ENCODE measurements at regions not wholly inside any gene's neighbourhood (a gene's known extent, or its start where the extent isn't known, plus 50 kb on each side); places are given as distances from the start of the nearest gene placed in this dataset.

DNA sequence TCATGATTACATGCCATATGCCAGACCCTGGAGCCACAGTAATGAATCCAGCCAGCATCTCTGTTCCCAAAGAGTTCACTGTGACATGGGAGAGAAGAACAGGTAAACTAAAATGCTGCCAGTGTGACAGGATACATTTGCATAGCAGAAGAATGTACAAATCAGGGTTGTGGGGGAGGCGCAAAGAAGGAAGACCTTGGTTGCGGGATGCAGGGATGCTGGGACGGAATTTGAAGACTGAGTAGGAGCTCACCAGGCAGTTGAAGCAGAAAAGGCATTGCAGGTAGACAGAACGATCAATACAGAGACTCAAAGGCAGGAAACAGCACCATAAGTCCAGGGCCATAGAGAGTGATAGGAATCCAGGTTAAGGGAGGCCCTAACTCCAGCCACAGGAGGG lies 180.3 kb upstream of the ZC3H12A start:
- Histone ChIP-seq H3K4me3 (ENCODE audit: low read depth in 1 of 2, low read length in 2 of 2) (no peak overlapping the region), H3K9me3 (ENCODE audit: control insufficient read depth in 2 of 2, insufficient read depth in 1 of 2, low read depth in 1 of 2, low read length in 1 of 2) (no peaks in the 10 kb centered on the region), H3K36me3 (ENCODE audit: control insufficient read depth in 2 of 2, insufficient read depth in 2 of 2, low read length in 1 of 2) (no peaks in the 10 kb centered on the region), H3K4me1 (ENCODE audit: control insufficient read depth in 2 of 2, insufficient read depth in 2 of 2, low read length in 1 of 2) (no peaks in the 10 kb centered on the region), H3K27ac (ENCODE audit: low read depth in 2 of 2, low read length in 1 of 2) (no peak overlapping the region), H3K27me3 (ENCODE audit: control insufficient read depth in 1 of 2, insufficient read depth in 2 of 2, low read length in 2 of 2) (no peaks in the 10 kb centered on the region)
- 61 to 76% methylated on average over 4 of the region's 4 CpGs for whole genome bisulfite sequencing, 2 donors

DNA sequence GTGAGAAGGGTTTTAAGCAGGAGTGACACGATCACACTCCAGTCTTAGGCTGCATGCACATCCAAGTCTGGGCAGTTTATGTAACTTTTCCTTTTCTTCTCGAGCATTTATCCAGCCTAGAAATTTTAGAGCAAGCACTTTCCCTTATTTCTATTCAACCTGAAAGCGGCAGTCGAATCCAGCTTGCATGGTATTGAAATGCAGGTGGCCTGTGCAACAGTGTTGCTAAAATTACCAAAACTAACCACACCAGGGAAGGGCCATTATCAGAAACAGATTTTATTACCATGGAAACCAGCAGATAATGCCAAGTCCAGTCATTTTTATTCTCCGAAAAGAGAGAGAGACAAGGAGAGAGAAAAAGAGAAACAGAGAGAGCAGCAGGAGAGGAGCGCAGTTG lies 179.9 kb upstream of the ZC3H12A start:
- Histone ChIP-seq H3K9me3 (ENCODE audit: control insufficient read depth in 2 of 2, insufficient read depth in 1 of 2, low read depth in 1 of 2, low read length in 1 of 2) (no peaks in the 10 kb centered on the region), H3K4me1 (ENCODE audit: control insufficient read depth in 2 of 2, insufficient read depth in 2 of 2, low read length in 1 of 2) (no peaks in the 10 kb centered on the region), H3K27me3 (ENCODE audit: control insufficient read depth in 1 of 2, insufficient read depth in 2 of 2, low read length in 2 of 2) (no peaks in the 10 kb centered on the region), H3K4me3 (ENCODE audit: low read depth in 1 of 2, low read length in 2 of 2) (no peak overlapping the region), H3K36me3 (ENCODE audit: control insufficient read depth in 2 of 2, insufficient read depth in 2 of 2, low read length in 1 of 2) (no peaks in the 10 kb centered on the region), H3K27ac (ENCODE audit: low read depth in 2 of 2, low read length in 1 of 2) (no peak overlapping the region)
- 63 to 68% methylated on average over 6 of the region's 6 CpGs for WGBS, 2 donors

DNA sequence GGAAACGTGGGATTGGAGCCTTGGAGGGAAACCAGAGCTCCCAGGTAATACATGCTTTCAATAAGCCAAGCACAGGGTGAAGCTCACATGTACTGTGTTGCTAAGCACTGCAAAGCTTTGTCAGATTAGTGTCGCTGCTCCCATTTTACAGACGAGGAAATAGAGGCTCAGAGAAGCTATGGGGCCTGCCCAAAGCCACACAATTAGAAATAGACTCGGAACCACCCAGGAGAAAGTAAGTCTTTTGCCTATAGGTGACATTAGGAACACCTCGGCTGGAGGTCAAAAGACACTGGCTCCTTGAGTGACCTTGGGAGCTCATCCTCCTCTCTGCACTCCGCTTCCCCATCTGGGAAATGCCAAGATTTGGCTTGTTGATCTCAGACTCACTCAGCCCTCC lies 175.6 kb upstream of the ZC3H12A start:
- WGBS, 2 donors, result 50 to 60% methylated on average over 6 of the region's 6 CpGs
- Histone ChIP-seq H3K9me3 (ENCODE audit: control insufficient read depth in 2 of 2, insufficient read depth in 1 of 2, low read depth in 1 of 2, low read length in 1 of 2) (no peaks in the 10 kb centered on the region), H3K27ac (ENCODE audit: low read depth in 2 of 2, low read length in 1 of 2) (no peak overlapping the region), H3K4me3 (ENCODE audit: low read depth in 1 of 2, low read length in 2 of 2) (no peak overlapping the region), H3K4me1 (ENCODE audit: control insufficient read depth in 2 of 2, insufficient read depth in 2 of 2, low read length in 1 of 2) (no peaks in the 10 kb centered on the region), H3K27me3 (ENCODE audit: control insufficient read depth in 1 of 2, insufficient read depth in 2 of 2, low read length in 2 of 2) (no peaks in the 10 kb centered on the region), H3K36me3 (ENCODE audit: control insufficient read depth in 2 of 2, insufficient read depth in 2 of 2, low read length in 1 of 2) (no peaks in the 10 kb centered on the region)

DNA sequence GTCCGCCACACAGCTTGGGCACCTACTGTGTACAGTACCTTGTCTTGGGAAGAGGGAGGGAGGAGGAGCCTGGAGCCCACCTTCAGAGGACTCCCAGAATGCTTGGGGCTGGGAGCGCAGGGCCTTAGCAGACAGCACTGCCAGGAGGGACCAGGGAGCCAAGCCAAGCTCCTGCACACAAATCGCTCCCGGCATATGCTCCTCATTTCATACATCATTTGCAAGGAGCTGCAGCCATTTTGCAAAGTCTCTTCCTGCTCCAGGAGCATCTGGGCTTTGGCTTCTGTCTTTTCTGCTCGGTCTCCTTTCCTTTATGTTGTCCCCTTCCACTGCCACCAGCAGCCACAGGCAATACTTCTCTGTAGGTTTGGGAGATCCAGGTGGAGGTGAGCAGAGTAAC lies 175.2 kb upstream of the ZC3H12A start:
- no peak overlapping the region for H3K27ac ChIP-seq (ENCODE audit: low read depth in 2 of 2, low read length in 1 of 2)
- no peaks in the 10 kb centered on the region for H3K4me1 ChIP-seq (ENCODE audit: control insufficient read depth in 2 of 2, insufficient read depth in 2 of 2, low read length in 1 of 2)
- no peaks in the 10 kb centered on the region for H3K36me3 ChIP-seq (ENCODE audit: control insufficient read depth in 2 of 2, insufficient read depth in 2 of 2, low read length in 1 of 2)
- no peak overlapping the region for H3K4me3 ChIP-seq (ENCODE audit: low read depth in 1 of 2, low read length in 2 of 2)
- 73 to 84% methylated on average over 5 of the region's 5 CpGs for WGBS, 2 donors
- H3K9me3 ChIP-seq (ENCODE audit: control insufficient read depth in 2 of 2, insufficient read depth in 1 of 2, low read depth in 1 of 2, low read length in 1 of 2), result no peaks in the 10 kb centered on the region
- no peaks in the 10 kb centered on the region for H3K27me3 ChIP-seq (ENCODE audit: control insufficient read depth in 1 of 2, insufficient read depth in 2 of 2, low read length in 2 of 2)

DNA sequence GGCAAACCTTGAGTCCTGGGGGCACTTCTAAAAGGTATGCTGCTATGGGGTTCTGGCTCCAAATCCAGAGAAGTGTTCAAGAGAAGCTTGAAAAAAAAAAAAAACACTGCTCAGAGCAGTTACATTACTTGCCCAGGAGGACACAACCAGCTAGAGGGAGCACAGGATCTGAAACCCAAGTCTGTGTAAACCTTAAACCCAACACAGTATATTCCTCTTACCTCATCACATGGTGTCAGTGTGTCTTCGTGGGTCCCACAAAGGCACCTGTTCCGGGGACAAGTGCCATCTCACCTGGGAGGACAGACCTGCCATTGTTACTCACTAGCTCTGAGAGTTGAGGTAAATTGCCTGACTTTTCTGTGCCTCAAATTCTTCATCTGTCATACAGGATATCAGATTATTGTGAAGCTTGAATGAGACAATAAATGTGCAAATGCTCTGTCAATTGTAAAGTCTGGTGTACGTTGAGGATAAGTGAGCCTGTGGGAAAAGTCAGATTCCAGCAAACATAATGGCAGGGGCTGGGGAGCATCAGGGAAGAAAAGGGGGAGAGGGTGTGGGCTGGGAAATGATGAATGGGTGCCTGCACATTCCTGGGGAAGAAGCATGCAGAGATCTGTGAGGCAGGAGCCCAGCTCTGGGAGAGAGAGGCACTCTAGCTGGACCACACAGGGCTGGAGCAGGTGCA lies 170.4 kb upstream of the ZC3H12A start:
- Histone ChIP-seq H3K27ac (ENCODE audit: low read depth in 2 of 2, low read length in 1 of 2) (no peak overlapping the region), H3K4me3 (ENCODE audit: low read depth in 1 of 2, low read length in 2 of 2) (no peak overlapping the region), H3K4me1 (ENCODE audit: control insufficient read depth in 2 of 2, insufficient read depth in 2 of 2, low read length in 1 of 2) (no peaks in the 10 kb centered on the region), H3K27me3 (ENCODE audit: control insufficient read depth in 1 of 2, insufficient read depth in 2 of 2, low read length in 2 of 2) (no peaks in the 10 kb centered on the region), H3K9me3 (ENCODE audit: control insufficient read depth in 2 of 2, insufficient read depth in 1 of 2, low read depth in 1 of 2, low read length in 1 of 2) (no peaks in the 10 kb centered on the region), H3K36me3 (ENCODE audit: control insufficient read depth in 2 of 2, insufficient read depth in 2 of 2, low read length in 1 of 2) (no peaks in the 10 kb centered on the region)
- 46 to 53% methylated on average over 3 of the region's 3 CpGs for WGBS, 2 donors

DNA sequence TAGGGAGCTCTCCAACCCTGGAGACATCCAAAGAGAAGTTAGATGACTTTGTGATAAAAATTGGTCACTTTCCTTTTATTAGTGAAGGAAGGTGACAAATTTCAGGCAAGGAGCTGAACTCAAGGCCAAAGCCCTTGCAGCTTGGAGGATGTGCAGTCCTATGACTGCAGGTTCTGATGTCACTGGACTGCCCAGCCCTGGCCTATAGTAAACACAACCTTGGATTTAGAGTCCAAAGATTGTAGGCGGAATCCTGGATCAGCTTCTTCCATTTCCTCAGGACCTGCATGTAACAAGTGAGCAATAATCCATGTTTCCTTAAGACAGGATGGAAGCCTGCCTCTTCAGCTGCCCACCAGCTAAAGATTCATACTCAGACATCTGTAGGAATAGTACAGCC lies 169.3 kb upstream of the ZC3H12A start:
- 72 to 88% methylated on average over 1 of the region's 1 CpG for WGBS, 2 donors
- Histone ChIP-seq H3K27me3 (ENCODE audit: control insufficient read depth in 1 of 2, insufficient read depth in 2 of 2, low read length in 2 of 2) (no peaks in the 10 kb centered on the region), H3K9me3 (ENCODE audit: control insufficient read depth in 2 of 2, insufficient read depth in 1 of 2, low read depth in 1 of 2, low read length in 1 of 2) (no peaks in the 10 kb centered on the region), H3K36me3 (ENCODE audit: control insufficient read depth in 2 of 2, insufficient read depth in 2 of 2, low read length in 1 of 2) (no peaks in the 10 kb centered on the region), H3K4me1 (ENCODE audit: control insufficient read depth in 2 of 2, insufficient read depth in 2 of 2, low read length in 1 of 2) (no peaks in the 10 kb centered on the region), H3K27ac (ENCODE audit: low read depth in 2 of 2, low read length in 1 of 2) (no peak overlapping the region), H3K4me3 (ENCODE audit: low read depth in 1 of 2, low read length in 2 of 2) (no peak overlapping the region)

DNA sequence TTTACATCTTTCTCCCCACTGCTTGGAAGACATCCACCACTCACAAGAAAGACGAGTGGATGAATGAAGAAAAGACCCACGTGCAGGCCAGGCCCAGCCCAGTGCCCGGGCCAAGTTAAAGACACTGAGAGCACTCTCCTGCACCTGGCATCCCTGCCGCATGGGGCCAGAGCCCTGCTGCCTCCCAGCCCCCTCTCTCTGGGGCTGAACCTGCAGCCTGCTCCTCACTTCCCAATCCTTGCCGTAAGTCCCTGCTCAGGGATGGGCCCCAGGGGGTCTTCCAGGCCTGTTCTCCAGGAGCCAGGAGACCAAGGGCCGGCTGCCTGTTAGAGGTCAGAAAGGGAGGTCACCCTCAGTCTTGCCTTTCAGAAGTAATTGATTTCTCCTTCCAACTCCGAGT lies 168.5 kb upstream of the ZC3H12A start:
- no peaks in the 10 kb centered on the region for H3K9me3 ChIP-seq (ENCODE audit: control insufficient read depth in 2 of 2, insufficient read depth in 1 of 2, low read depth in 1 of 2, low read length in 1 of 2)
- 35 to 43% methylated on average over 7 of the region's 7 CpGs for WGBS, 2 donors
- H3K4me1 ChIP-seq (ENCODE audit: control insufficient read depth in 2 of 2, insufficient read depth in 2 of 2, low read length in 1 of 2), result no peaks in the 10 kb centered on the region
- H3K36me3 ChIP-seq (ENCODE audit: control insufficient read depth in 2 of 2, insufficient read depth in 2 of 2, low read length in 1 of 2), result no peaks in the 10 kb centered on the region
- no peak overlapping the region for H3K27ac ChIP-seq (ENCODE audit: low read depth in 2 of 2, low read length in 1 of 2)
- H3K27me3 ChIP-seq (ENCODE audit: control insufficient read depth in 1 of 2, insufficient read depth in 2 of 2, low read length in 2 of 2), result no peaks in the 10 kb centered on the region
- H3K4me3 ChIP-seq (ENCODE audit: low read depth in 1 of 2, low read length in 2 of 2), result no peak overlapping the region

DNA sequence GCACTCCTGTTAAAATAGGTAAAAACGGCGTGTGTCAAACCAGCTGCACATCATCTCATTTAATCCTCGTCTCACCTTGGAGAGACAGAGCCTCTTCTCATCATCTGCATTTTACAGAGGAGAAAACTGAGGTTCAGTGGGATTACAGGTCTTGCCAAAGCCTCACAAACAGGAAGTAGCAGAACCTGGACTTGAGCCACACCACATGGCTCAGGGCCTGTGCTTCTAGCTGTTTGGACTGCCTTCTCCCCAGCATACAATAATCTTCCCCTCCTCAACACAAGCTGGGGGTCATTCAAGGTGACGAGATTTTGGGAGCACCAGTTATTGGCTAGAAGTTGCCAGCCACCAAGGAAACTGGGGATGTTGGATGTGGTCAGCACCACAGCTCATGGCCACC lies 167.9 kb upstream of the ZC3H12A start:
- no peak overlapping the region for H3K27ac ChIP-seq (ENCODE audit: low read depth in 2 of 2, low read length in 1 of 2)
- no peak overlapping the region for H3K4me3 ChIP-seq (ENCODE audit: low read depth in 1 of 2, low read length in 2 of 2)
- no peaks in the 10 kb centered on the region for H3K4me1 ChIP-seq (ENCODE audit: control insufficient read depth in 2 of 2, insufficient read depth in 2 of 2, low read length in 1 of 2)
- no peaks in the 10 kb centered on the region for H3K36me3 ChIP-seq (ENCODE audit: control insufficient read depth in 2 of 2, insufficient read depth in 2 of 2, low read length in 1 of 2)
- H3K27me3 ChIP-seq (ENCODE audit: control insufficient read depth in 1 of 2, insufficient read depth in 2 of 2, low read length in 2 of 2), result no peaks in the 10 kb centered on the region
- whole genome bisulfite sequencing, 2 donors, result 65% methylated on average over 4 of the region's 4 CpGs
- H3K9me3 ChIP-seq (ENCODE audit: control insufficient read depth in 2 of 2, insufficient read depth in 1 of 2, low read depth in 1 of 2, low read length in 1 of 2), result no peaks in the 10 kb centered on the region

DNA sequence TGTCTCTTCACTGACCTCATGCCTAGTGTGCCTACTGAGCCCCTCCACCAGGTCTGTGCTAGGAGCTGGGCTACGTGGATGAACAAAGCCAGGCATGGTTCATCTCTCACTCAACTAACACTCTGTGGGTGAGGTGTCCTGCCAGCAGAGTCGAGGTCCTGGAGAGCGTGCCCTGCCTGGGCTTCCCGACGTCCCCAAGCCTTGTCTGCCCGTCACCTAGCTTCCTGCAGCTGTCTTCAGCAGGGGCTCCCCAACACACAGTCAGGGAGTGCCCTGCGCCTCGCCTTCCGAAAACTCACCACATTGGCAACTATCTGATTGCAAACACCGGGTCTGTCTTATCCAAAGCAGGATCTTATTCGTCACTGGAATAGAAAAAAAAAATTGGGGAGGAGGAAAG lies 167.5 kb upstream of the ZC3H12A start:
- Histone ChIP-seq H3K27me3 (ENCODE audit: control insufficient read depth in 1 of 2, insufficient read depth in 2 of 2, low read length in 2 of 2) (no peaks in the 10 kb centered on the region), H3K36me3 (ENCODE audit: control insufficient read depth in 2 of 2, insufficient read depth in 2 of 2, low read length in 1 of 2) (no peaks in the 10 kb centered on the region), H3K4me1 (ENCODE audit: control insufficient read depth in 2 of 2, insufficient read depth in 2 of 2, low read length in 1 of 2) (no peaks in the 10 kb centered on the region), H3K4me3 (ENCODE audit: low read depth in 1 of 2, low read length in 2 of 2) (no peak overlapping the region), H3K9me3 (ENCODE audit: control insufficient read depth in 2 of 2, insufficient read depth in 1 of 2, low read depth in 1 of 2, low read length in 1 of 2) (no peaks in the 10 kb centered on the region), H3K27ac (ENCODE audit: low read depth in 2 of 2, low read length in 1 of 2) (no peak overlapping the region)
- WGBS, 2 donors, result 83 to 84% methylated on average over 11 of the region's 11 CpGs

Data from esophagus (tissue), 2 donors.